MG63 (cell line): ENCODE measurements at regions not wholly inside any gene's neighbourhood (a gene's known extent, or its start where the extent isn't known, plus 50 kb on each side); places are given as distances from the start of the nearest gene placed in this dataset.

Source experiments
- DNase-seq: peaks from one replicate; pipeline ENCODE4 v3.0.0-alpha.2; 2020
- H3K27me3 ChIP-seq: fragments of 250-450 bp; sonication (Bioruptor Pico); 2 replicates; pipeline ENCODE4 v1.5.1; 2020; ENCODE audit warnings: mild to moderate bottlenecking, moderate library complexity
- H3K36me3 ChIP-seq: fragments of 250-450 bp; sonication (Bioruptor Pico); 2 replicates; pipeline ENCODE4 v1.5.1; 2020; ENCODE audit warnings: mild to moderate bottlenecking, moderate library complexity
- H3K4me3 ChIP-seq: fragments of 250-450 bp; sonication (Bioruptor Pico); 2 replicates; pipeline ENCODE4 v1.5.1; 2020; ENCODE audit warnings: mild to moderate bottlenecking, moderate library complexity
- H3K9me3 ChIP-seq: fragments of 250-450 bp; sonication (Bioruptor Pico); 2 replicates; pipeline ENCODE4 v1.5.1; 2020; ENCODE audit warnings: mild to moderate bottlenecking, moderate library complexity

- Histone ChIP-seq H3K9me3 (no peaks in the 10 kb centered on the region), H3K4me3 (no peak overlapping the region), H3K27me3 (peaks cover 2% of the 10 kb centered on the region; the same call in 1 of the 2 replicates), H3K36me3 (no peaks in the 10 kb centered on the region)
- DNase-seq: no peak
Measured at GRCh38 chr12:77439749-77440148, 374.4 kb upstream of the E2F7 start.

- Histone ChIP-seq H3K36me3 (no peaks in the 10 kb centered on the region), H3K4me3 (no peak overlapping the region), H3K27me3 (peaks cover 5% of the 10 kb centered on the region; the same call in 1 of the 2 replicates), H3K9me3 (no peaks in the 10 kb centered on the region)
- no peak for DNase-seq
Measured at GRCh38 chr12:77438644-77439043, 373.3 kb upstream of the E2F7 start.

- Histone ChIP-seq H3K36me3 (no peaks in the 10 kb centered on the region), H3K27me3 (peaks cover 5% of the 10 kb centered on the region; the same call in 1 of the 2 replicates), H3K4me3 (no peak overlapping the region), H3K9me3 (no peaks in the 10 kb centered on the region)
- no peak for DNase-seq
Measured at GRCh38 chr12:77437206-77437605, 371.8 kb upstream of the E2F7 start.

GRCh38 chr12:77435446-77436091 lies 370.2 kb upstream of the E2F7 start:
- Histone ChIP-seq H3K27me3 (peaks cover 5% of the 10 kb centered on the region; the same call in 1 of the 2 replicates), H3K9me3 (no peaks in the 10 kb centered on the region)

GRCh38 chr12:77433799-77434198 lies 368.4 kb upstream of the E2F7 start:
- no peak overlapping the region for H3K4me3 ChIP-seq
- no peak for DNase-seq
- H3K9me3 ChIP-seq: no peaks in the 10 kb centered on the region
- peaks cover 6% of the 10 kb centered on the region; the same call in 1 of the 2 replicates for H3K27me3 ChIP-seq
- no peaks in the 10 kb centered on the region for H3K36me3 ChIP-seq

More at GRCh38 chr12:77435446-77436091, 370.2 kb upstream of the E2F7 start:
- no peak for DNase-seq
- Histone ChIP-seq H3K36me3 (no peaks in the 10 kb centered on the region), H3K4me3 (no peak overlapping the region)

- peaks cover 12% of the 10 kb centered on the region for H3K27me3 ChIP-seq
- H3K4me3 ChIP-seq: no peak overlapping the region
- no peak for DNase-seq
- H3K36me3 ChIP-seq: no peaks in the 10 kb centered on the region
- 0 out of 2 replicates have a peak, but pooled peaks cover 2% of the 10 kb centered on the region for H3K9me3 ChIP-seq
Measured at GRCh38 chr12:77429426-77429825, 364.1 kb upstream of the E2F7 start.

- Histone ChIP-seq H3K27me3 (no peaks in the 10 kb centered on the region), H3K4me3 (no peak overlapping the region), H3K36me3 (no peaks in the 10 kb centered on the region), H3K9me3 (0 out of 2 replicates have a peak, but pooled peaks cover 2% of the 10 kb centered on the region)
- no peak for DNase-seq
Measured at GRCh38 chr12:77421152-77421551, 355.8 kb upstream of the E2F7 start.

GRCh38 chr12:77409551-77409950 lies 344.2 kb upstream of the E2F7 start:
- no peak for DNase-seq
- H3K9me3 ChIP-seq: no peaks in the 10 kb centered on the region
- no peaks in the 10 kb centered on the region for H3K36me3 ChIP-seq

GRCh38 chr12:77407931-77408330 lies 342.6 kb upstream of the E2F7 start:
- Histone ChIP-seq H3K36me3 (no peaks in the 10 kb centered on the region), H3K27me3 (no peaks in the 10 kb centered on the region), H3K4me3 (no peak overlapping the region), H3K9me3 (no peaks in the 10 kb centered on the region)
- no peak for DNase-seq

More at GRCh38 chr12:77409551-77409950, 344.2 kb upstream of the E2F7 start:
- H3K4me3 ChIP-seq: no peak overlapping the region
- no peaks in the 10 kb centered on the region for H3K27me3 ChIP-seq

- no peak for DNase-seq
- Histone ChIP-seq H3K36me3 (no peaks in the 10 kb centered on the region), H3K27me3 (no peaks in the 10 kb centered on the region), H3K4me3 (no peak overlapping the region), H3K9me3 (no peaks in the 10 kb centered on the region)
Measured at GRCh38 chr12:77406219-77406905, 341.0 kb upstream of the E2F7 start.

GRCh38 chr12:77402716-77403115 lies 337.3 kb upstream of the E2F7 start:
- no peaks in the 10 kb centered on the region for H3K27me3 ChIP-seq
- no peaks in the 10 kb centered on the region for H3K9me3 ChIP-seq
- H3K36me3 ChIP-seq: no peaks in the 10 kb centered on the region
- no peak for DNase-seq
- no peak overlapping the region for H3K4me3 ChIP-seq

- no peak for DNase-seq
- H3K36me3 ChIP-seq: no peaks in the 10 kb centered on the region
- no peaks in the 10 kb centered on the region for H3K27me3 ChIP-seq
- H3K9me3 ChIP-seq: no peaks in the 10 kb centered on the region
- H3K4me3 ChIP-seq: no peak overlapping the region
Measured at GRCh38 chr12:77401770-77402081, 336.4 kb upstream of the E2F7 start.

GRCh38 chr12:77401064-77401769 lies 335.8 kb upstream of the E2F7 start:
- no peaks in the 10 kb centered on the region; the same call in 1 of the 2 replicates for H3K27me3 ChIP-seq
- H3K36me3 ChIP-seq: no peaks in the 10 kb centered on the region
- H3K9me3 ChIP-seq: no peaks in the 10 kb centered on the region
- H3K4me3 ChIP-seq: no peak overlapping the region
- no peak for DNase-seq

GRCh38 chr12:77392467-77393088 lies 327.2 kb upstream of the E2F7 start:
- peaks cover 3% of the 10 kb centered on the region for H3K27me3 ChIP-seq
- H3K36me3 ChIP-seq: no peaks in the 10 kb centered on the region
- H3K9me3 ChIP-seq: no peaks in the 10 kb centered on the region
- no peak for DNase-seq
- H3K4me3 ChIP-seq: no peak overlapping the region

- DNase-seq: no peak
- Histone ChIP-seq H3K27me3 (peaks cover 2% of the 10 kb centered on the region; the same call in 1 of the 2 replicates), H3K36me3 (no peaks in the 10 kb centered on the region), H3K9me3 (no peaks in the 10 kb centered on the region), H3K4me3 (no peak overlapping the region)
Measured at GRCh38 chr12:77388445-77389265, 323.3 kb upstream of the E2F7 start.

GRCh38 chr12:77387671-77388070 lies 322.3 kb upstream of the E2F7 start:
- H3K4me3 ChIP-seq: no peak overlapping the region
- no peaks in the 10 kb centered on the region for H3K9me3 ChIP-seq
- H3K36me3 ChIP-seq: no peaks in the 10 kb centered on the region
- DNase-seq: no peak
- peaks cover 2% of the 10 kb centered on the region; the same call in 1 of the 2 replicates for H3K27me3 ChIP-seq
